ENCODE measurements at regions not wholly inside any gene's neighbourhood (a gene's known extent, or its start where the extent isn't known, plus 50 kb on each side); places are given as distances from the start of the nearest gene placed in this dataset.

DNA sequence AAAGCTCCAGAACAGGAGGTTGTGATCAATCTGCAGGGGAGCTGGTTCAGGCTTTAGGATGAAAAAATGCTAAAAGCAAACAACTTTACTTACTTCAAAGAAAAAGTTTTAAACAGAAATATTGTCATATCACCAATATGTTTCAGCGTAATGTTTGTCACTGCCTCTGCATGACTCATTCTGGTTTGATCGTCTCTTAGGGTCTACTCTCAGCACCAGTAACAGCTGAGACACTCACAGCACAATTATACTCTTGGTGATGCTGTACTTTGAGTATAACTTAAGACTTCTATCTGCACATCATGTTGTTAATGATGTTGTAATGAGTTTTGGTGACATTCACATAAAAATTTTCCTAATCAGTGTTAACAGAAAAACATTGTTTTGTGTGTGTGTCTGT lies 665.4 kb downstream of the EPM2A start:
- no peak overlapping the region for H3K4me3 Mint-ChIP-seq (ENCODE audit: unreplicated experiment)
- H3K27ac Mint-ChIP-seq (ENCODE audit: unreplicated experiment): no peak overlapping the region

DNA sequence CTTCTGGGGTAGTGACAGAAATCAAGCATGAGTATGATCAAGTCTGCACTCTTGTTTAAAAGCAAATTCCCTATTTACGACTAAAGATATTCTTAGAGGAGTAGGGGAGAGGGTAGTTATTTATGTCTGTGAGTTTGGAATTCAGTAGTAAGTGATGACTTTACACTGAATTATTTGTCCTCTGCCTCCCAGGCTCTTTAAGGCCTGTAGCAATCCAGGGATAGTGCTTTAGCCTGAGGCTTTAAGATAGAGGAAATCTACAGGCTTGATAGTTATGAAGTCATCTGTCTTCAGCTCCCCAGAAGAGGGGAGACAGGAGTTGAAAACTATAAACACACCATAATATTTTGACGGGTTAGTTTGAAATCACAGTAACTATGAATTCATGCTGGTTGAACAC lies 664.5 kb downstream of the EPM2A start:
- no peaks in the 10 kb centered on the region for H3K9me3 Mint-ChIP-seq (ENCODE audit: unreplicated experiment)
- no peak for DNase-seq (ENCODE audit: low spot score)
- H3K27ac Mint-ChIP-seq (ENCODE audit: unreplicated experiment): no peak overlapping the region
- no peaks in the 10 kb centered on the region for H3K36me3 Mint-ChIP-seq (ENCODE audit: low read depth, unreplicated experiment)
- no peaks in the 10 kb centered on the region for H3K4me1 Mint-ChIP-seq (ENCODE audit: unreplicated experiment)
- H3K27me3 Mint-ChIP-seq (ENCODE audit: unreplicated experiment): peaks cover 2% of the 10 kb centered on the region
- H3K4me3 Mint-ChIP-seq (ENCODE audit: unreplicated experiment): no peak overlapping the region
- TF ChIP-seq CTCF (IDR thresholded peaks at IDR 0.05; ENCODE audit: unreplicated experiment): no peak

More for the DNA sequence above, 665.4 kb downstream of the EPM2A start:
- H3K27me3 Mint-ChIP-seq (ENCODE audit: unreplicated experiment): peaks cover 2% of the 10 kb centered on the region
- H3K9me3 Mint-ChIP-seq (ENCODE audit: unreplicated experiment): no peaks in the 10 kb centered on the region
- TF ChIP-seq CTCF (IDR thresholded peaks at IDR 0.05; ENCODE audit: unreplicated experiment): no peak
- DNase-seq (ENCODE audit: low spot score): no peak
- no peaks in the 10 kb centered on the region for H3K4me1 Mint-ChIP-seq (ENCODE audit: unreplicated experiment)
- no peaks in the 10 kb centered on the region for H3K36me3 Mint-ChIP-seq (ENCODE audit: low read depth, unreplicated experiment)

- H3K4me1 Mint-ChIP-seq (ENCODE audit: unreplicated experiment): no peaks in the 10 kb centered on the region
- no peak overlapping the region for H3K27ac Mint-ChIP-seq (ENCODE audit: unreplicated experiment)
- no peak for TF ChIP-seq CTCF (IDR thresholded peaks at IDR 0.05; ENCODE audit: unreplicated experiment)
- DNase-seq (ENCODE audit: low spot score): no peak
- H3K4me3 Mint-ChIP-seq (ENCODE audit: unreplicated experiment): no peak overlapping the region
- no peaks in the 10 kb centered on the region for H3K36me3 Mint-ChIP-seq (ENCODE audit: low read depth, unreplicated experiment)
- H3K9me3 Mint-ChIP-seq (ENCODE audit: unreplicated experiment): no peaks in the 10 kb centered on the region
- no peaks in the 10 kb centered on the region for H3K27me3 Mint-ChIP-seq (ENCODE audit: unreplicated experiment)
Observed at GRCh38 chr6:145071836-145072235, 663.5 kb downstream of the EPM2A start.

DNA sequence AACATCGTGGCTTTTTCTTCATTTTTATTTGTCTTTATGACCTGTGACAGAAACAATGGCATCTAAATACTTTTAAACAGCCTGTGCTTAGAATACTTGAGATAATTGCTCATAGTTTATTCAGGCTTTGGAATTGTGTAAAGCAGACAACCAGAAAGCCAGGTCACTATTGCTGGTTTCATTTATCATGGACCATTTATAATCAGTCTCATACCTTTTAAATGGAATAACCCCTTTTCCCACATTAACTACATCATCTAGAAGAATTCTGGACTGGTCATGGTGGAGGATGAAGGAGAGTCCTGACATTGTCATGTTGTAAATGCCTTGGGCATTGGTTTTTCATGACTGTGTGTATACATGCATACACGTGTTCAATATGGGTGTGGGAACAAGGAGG lies 661.5 kb downstream of the EPM2A start:
- H3K9me3 Mint-ChIP-seq (ENCODE audit: unreplicated experiment): no peaks in the 10 kb centered on the region
- no peak overlapping the region for H3K4me3 Mint-ChIP-seq (ENCODE audit: unreplicated experiment)
- no peaks in the 10 kb centered on the region for H3K36me3 Mint-ChIP-seq (ENCODE audit: low read depth, unreplicated experiment)
- no peak for DNase-seq (ENCODE audit: low spot score)
- H3K27ac Mint-ChIP-seq (ENCODE audit: unreplicated experiment): no peak overlapping the region
- TF ChIP-seq CTCF (IDR thresholded peaks at IDR 0.05; ENCODE audit: unreplicated experiment): no peak
- H3K27me3 Mint-ChIP-seq (ENCODE audit: unreplicated experiment): no peaks in the 10 kb centered on the region
- H3K4me1 Mint-ChIP-seq (ENCODE audit: unreplicated experiment): no peaks in the 10 kb centered on the region

DNA sequence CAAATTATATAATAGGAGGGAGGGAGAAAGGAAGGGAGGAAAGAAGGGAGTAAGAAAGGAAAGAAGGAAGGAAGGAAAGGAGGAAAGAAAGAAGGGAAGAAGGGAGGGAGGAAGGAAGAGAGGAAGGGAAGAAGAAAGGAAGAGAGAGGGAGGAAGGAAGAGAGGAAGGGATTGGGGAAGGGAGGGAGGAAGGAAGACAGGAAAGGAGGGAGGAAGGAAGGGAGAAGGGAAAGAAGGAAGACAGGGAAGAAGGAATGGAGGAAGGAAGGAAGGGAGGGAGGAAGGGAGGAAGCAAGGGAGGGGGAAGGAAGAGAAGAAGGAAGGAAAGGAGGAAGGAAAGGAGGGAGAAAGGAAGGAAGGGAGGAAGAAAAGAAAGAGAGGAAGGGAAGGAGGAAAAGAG lies 660.5 kb downstream of the EPM2A start:
- H3K4me1 Mint-ChIP-seq (ENCODE audit: unreplicated experiment): no peaks in the 10 kb centered on the region
- TF ChIP-seq CTCF (IDR thresholded peaks at IDR 0.05; ENCODE audit: unreplicated experiment): no peak
- no peak overlapping the region for H3K4me3 Mint-ChIP-seq (ENCODE audit: unreplicated experiment)

More for the DNA sequence above, 660.5 kb downstream of the EPM2A start:
- no peak for DNase-seq (ENCODE audit: low spot score)
- Mint-ChIP-seq H3K27me3 (ENCODE audit: unreplicated experiment) (no peaks in the 10 kb centered on the region), H3K36me3 (ENCODE audit: low read depth, unreplicated experiment) (no peaks in the 10 kb centered on the region), H3K9me3 (ENCODE audit: unreplicated experiment) (no peaks in the 10 kb centered on the region), H3K27ac (ENCODE audit: unreplicated experiment) (no peak overlapping the region)

All from endothelial cell (in vitro differentiated cells).